NCI-H146 treated with DMSO at 0.1 percent for 48 hours (cell line): ENCODE measurements at regions not wholly inside any gene's neighbourhood (a gene's known extent, or its start where the extent isn't known, plus 50 kb on each side); places are given as distances from the start of the nearest gene placed in this dataset.
"Not testable (repeated sequence)": the region's sequence is repeated elsewhere in the genome, so short reads cannot be mapped to it uniquely, and the experiment has no call there.

ENCODE experiments used
- DNase-seq: peaks from one replicate; lab custom pipeline; 2025; ENCODE audit not compliant: unreplicated experiment; lab: John Stamatoyannopoulos, UW

DNA sequence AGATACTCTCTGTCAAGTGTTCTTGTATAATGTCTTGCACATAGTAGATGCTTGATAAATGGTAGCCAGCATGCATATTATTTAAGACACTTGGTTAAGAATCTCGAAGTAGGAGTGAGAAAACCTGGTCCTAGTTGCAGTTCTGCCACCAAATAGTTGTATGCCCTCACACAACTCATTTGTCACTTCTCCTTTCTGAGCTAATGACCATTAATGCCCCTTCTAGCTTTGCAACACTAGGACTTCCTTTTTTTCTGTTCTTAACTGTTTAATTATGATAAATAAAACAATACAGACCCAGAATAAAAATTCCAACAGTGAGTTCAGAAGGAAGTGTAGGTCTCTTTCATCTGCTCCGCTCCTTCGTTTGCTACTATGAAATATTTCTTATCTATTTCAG, 453.6 kb downstream of the TMEM135 start:
- no peak for DNase-seq

DNA sequence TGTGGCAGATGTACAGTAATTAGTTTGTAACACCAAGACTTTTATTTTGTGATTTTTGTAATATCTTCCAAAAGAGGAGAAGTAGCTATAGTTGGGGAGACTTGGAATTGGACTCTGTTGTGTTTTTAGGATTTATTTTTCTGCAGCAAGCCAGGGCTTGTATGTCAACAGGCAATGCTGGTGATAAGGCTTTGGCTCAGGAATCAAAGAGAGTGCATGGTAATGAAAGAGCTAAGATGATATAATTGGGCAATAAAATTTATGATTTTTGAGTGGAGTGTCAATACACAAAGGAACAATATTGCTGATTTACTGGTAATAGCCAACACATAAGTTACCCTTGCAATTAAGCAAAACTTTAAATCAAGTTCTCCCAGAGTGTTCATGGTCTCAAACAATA, 452.9 kb downstream of the TMEM135 start:
- DNase-seq, result no peak

DNA sequence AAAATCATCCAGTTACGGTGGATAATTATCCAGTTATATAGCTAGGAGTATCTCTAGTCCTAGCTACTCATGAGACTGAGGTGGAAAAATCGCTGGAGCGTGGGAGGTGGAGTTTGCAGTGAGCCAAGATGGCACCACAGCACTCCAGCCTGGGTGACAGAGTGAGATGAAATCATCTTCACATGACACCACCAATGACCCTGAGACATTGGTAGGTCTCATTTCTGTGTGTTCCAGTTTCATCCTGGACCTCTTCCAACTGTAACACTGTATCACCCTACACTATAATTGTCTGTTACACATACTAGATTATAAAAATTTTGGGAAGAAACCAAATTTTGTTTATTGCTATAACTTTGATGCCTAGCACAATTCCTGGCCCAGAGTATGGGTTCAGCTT, 446.8 kb downstream of the TMEM135 start:
- DNase-seq, result no peak

GRCh38 chr11:87477321-87477720, 439.6 kb downstream of the TMEM135 start:
- no peak for DNase-seq

GRCh38 chr11:87473174-87473573, 435.4 kb downstream of the TMEM135 start:
- no peak for DNase-seq

DNA sequence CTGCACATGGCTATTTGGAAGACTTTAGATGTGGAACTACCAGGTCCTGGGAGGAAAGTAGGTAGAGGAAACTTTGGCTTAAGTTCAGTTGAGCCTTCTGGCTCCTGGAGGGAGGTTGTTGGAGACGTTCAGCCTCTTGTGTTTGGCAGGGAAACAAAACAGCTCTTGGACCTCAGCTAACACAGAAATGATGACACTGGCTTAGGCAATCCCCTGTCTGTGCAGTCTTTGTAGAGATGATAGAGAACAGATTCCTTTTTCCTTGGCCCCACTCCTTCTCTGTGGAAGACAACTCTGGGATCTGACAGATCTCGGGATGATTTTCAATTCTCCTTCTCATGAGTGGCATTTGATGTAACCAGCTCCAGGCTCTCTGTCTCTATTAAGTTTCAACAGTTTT, 428.5 kb downstream of the TMEM135 start:
- no peak for DNase-seq

DNA sequence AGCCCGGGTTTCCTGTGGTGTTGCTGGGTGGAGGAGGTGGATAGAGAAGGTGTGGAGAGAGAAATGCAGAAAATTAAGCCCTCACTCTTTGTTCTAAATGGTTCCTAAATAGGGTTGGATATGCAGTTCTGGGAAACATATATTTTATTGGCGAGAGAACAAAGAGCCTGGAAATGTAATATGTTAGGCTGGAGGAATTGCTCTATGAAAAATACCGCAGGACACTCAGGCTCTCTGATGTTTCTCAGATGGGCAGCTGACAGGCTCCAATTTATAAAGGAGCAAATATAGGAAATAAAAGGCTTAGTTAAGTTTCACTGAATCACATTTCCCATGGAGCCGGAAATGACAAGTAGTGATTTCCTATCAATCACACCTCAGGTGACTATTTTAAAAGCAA, 428.0 kb downstream of the TMEM135 start:
- DNase-seq, result no peak

DNA sequence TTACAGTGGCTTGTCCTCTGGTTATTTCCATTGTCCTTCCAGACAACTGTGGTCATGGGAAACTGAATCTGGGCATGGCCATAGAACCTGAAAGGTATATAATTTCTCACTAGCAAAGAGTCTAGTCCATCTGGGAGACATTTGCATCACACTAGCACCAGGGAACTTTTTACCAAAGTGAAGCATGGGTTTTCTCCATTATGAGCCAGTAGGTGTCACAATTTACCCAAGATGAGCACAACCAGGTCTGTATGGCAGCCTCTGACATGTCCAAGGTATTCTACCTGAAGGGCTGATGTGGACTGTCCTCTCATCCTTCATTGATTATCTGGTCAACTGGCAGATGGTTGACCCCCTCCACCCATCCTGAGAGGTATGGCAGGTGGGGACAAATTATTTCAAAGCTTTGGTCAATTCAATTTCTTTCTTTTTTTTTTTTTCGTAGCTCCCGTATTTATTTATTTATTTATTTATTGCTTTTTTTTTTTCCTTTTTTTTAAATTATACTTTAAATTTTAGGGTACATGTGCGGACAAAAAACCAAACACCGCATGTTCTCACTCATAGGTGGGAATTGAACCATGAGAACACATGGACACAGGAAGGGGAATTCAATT, 425.9 kb downstream of the TMEM135 start:
- DNase-seq, result no peak

DNA sequence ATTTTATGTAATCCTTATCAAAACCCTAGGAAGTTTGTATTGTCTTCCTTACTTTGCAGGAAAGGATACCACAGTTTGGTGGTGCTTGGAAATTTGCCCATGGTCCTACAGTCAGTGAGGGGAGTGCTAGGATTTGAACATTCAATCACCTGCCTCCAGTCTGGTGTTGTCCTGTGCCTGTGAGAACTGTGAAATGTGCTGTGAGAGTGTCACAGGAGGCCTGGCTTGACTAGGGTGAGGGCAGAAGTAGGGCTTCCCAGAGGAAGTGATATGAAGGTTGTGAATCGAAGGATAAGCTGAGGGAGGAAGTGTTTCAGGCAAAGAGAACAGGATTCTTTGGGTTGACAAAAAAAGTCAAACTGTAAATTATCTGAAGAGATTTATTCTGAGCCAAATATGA, 424.4 kb downstream of the TMEM135 start:
- no peak for DNase-seq

DNA sequence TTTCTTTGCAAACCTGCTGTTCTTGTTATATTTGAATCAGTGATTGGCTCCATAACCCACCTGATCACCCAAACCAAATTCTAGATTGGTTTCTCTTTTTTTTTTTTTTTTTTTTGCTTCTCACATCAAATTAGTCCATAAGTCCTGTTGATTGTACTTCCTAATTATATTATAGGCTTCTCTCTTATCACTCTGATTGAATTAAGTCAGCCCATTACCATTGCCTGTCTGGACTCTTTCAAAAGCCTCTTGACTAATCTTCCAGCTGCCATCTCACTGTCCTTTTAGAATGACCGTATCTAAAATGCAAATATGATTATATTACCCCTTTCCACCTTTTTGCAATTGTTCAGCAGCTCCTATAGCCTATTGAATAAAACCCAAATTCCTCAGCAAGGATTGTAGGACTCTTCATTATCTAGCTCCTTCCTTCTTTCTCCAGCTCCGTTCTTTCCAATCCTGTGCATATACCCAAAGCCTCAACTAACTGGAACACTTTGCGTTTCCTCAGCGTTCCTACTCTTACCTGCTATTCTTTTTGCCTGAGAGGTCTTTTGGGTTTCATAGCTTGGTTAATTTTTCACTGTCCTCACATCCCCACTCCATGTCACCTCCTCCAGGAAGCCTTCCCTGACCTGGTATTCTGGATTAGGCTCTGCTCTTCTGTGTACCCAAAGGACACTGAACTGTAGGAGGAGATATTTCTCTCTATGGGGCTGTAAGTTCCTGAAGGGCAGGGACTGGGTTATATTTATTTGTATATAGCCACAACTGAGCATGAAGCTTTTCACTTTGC, 423.3 kb downstream of the TMEM135 start:
- DNase-seq, result no peak

GRCh38 chr11:87460279-87460678, 422.5 kb downstream of the TMEM135 start:
- DNase-seq, result no peak

- no peak for DNase-seq
These were observed 421.6 kb downstream of the TMEM135 start for GRCh38 chr11:87459351-87459750.

DNA sequence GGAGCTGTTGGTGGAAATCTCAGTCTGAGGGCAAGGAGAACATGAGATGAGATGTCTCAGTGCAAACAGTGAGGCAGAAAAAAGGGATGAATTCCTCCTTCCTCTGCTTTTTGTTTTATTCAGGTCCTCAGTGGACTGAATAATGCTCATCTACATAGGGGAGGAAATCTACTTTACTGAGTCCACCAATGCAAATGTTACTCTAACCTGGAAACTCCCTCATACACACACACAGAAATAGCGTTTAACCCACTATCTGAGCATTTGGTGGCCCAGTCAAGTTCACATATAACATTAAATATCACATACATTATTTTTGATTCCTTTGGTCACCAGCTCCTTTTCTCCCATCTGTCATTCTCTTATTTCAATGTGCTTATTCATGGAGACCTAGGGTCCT, 418.8 kb downstream of the TMEM135 start:
- no peak for DNase-seq

DNA sequence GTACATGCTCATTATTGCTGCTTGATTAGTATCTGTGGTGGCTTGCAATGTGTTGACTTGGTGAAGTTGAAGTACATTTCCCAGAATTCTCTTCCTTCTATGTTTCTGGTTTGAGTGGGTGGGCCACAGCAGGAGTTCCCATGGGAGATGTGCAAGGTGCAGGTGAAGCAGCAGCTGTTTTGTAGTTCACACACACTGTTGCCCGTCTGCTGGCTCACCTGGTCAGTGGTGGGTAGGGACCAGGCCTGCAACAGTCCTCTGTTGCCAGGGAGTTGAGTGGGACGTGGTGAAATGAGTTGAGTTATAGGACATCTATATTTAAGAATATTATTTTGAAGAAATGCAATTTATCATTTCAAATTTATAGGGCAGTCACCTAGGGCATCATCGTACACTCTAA, 417.4 kb downstream of the TMEM135 start:
- DNase-seq, result no peak

GRCh38 chr11:87454241-87454640, 416.5 kb downstream of the TMEM135 start:
- no peak for DNase-seq

GRCh38 chr11:87453531-87454089, 415.9 kb downstream of the TMEM135 start:
- no peak for DNase-seq

DNA sequence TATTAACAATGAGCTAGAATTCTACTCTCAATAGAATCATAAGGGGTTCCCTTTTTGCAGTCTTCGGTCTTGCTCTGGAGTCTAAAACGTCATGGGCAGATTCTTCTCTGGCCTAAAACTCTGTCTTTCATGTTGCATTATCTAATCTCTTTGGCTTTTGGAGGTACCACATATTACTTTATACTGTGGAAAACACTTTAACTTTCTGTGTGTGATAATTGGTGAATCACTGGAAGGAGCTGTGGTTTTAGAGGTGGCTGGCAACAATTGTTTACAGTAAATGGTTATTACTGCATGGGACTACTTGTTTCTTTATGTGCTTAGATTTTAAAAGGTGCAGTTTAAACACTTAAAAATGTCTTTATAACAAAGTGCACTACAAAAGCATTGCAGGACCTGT, 414.3 kb downstream of the TMEM135 start:
- not testable (repeated sequence) for DNase-seq

DNA sequence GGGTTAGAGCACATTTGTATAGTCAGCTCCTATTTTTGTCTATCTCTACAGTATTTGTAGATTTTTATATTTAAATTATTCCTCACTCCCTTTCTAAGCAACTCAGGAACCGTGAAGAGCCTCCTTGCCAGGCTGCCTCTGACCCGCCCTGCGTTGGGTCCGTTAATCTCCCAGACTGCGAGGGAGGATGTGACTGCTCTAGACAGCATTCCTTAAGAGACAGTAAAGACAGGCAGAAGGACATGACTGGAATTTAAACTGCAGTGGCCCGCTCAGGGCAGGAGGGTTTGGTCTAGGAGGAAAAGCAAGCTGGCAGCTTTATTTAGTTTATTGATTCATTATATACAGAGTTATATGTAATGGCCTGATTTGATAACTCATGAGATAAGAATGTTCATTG, 413.7 kb downstream of the TMEM135 start:
- no peak for DNase-seq

DNA sequence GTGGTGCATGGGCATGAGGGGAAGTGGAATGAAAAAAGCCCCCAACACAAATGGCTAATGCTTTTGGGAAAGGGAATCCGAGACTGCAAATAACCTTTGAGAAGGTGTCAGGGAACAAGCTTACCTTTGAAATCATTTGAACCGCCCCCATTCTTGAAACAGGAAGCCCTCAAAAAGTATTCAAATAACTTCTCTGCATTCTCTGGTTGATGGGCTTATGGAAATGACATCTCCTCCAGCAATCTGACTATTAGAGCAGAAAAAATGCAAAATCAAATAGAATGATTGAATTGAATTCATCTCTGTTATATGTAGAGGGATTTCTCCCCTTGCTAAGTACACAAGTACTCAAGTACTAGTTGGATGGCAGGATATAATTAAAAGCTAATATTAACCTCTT, 409.9 kb downstream of the TMEM135 start:
- DNase-seq, result no peak

DNA sequence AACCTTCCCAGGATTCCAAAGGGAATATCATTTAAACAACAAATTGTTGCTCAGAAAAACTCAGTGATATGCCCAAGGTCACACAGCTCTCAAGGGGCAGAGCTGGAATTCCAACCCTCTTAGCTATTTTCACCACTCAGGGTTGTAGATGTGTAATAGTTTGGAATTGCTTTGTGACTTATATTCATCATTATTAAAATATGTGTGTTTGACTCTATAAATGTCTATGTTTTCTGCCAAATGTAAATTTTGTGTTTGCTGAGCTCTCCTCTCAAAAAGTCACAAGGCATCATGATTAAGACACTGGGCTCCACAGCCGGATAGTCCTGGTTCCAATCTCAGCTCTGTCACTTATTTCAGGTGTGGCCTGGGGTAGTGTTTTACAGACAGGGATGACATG, 407.3 kb downstream of the TMEM135 start:
- no peak for DNase-seq

DNA sequence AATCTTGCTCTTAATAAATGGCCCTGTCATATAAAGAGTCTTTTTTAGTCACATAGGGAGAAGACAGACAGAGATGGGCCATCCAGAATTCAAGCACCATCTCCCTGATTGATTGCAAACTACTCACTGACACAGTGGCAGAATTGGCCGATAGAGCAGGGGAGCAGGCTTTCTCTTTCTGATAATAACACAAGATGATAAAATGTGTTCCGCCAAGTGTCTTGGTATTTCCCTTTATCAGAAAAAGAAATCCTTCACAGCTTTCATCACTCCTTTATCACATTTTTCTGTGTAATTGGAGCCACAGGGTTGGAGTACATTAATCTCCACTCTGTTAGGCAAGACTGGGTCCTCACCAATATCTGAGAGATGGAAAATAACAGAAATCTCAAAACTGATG, 406.0 kb downstream of the TMEM135 start:
- DNase-seq, result no peak

- no peak for DNase-seq
These were observed 402.5 kb downstream of the TMEM135 start for GRCh38 chr11:87440076-87440770.
